ENCODE measurements at regions not wholly inside any gene's neighbourhood (a gene's known extent, or its start where the extent isn't known, plus 50 kb on each side); places are given as distances from the start of the nearest gene placed in this dataset.

DNA sequence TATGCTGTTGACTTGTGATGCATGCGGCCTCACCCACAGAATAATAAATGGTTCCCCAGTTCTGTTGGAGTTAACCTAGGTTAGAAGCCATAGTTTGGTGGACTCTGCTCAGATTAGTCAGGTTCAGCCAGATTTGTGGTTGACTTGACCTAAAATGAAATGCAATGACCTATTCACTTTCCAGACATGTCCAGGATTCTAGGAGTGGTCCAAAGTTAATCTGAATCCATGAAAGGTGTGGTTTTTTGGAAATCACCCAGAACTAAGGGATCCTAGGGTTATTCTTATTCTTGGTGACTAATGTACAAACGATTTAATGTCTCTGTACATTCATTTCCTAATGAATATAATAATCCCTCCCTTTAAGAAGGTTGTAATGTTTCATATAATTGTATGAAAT, 88.9 kb upstream of the RBBP8 start:
- TF ChIP-seq, protein P1, sequence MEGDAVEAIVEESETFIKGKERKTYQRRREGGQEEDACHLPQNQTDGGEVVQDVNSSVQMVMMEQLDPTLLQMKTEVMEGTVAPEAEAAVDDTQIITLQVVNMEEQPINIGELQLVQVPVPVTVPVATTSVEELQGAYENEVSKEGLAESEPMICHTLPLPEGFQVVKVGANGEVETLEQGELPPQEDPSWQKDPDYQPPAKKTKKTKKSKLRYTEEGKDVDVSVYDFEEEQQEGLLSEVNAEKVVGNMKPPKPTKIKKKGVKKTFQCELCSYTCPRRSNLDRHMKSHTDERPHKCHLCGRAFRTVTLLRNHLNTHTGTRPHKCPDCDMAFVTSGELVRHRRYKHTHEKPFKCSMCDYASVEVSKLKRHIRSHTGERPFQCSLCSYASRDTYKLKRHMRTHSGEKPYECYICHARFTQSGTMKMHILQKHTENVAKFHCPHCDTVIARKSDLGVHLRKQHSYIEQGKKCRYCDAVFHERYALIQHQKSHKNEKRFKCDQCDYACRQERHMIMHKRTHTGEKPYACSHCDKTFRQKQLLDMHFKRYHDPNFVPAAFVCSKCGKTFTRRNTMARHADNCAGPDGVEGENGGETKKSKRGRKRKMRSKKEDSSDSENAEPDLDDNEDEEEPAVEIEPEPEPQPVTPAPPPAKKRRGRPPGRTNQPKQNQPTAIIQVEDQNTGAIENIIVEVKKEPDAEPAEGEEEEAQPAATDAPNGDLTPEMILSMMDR (IDR thresholded peaks at IDR 0.05): no peak
- no peak for TF ChIP-seq POLR2A (IDR thresholded peaks at IDR 0.05)

Data from esophagus squamous epithelium (tissue), 4 donors.